ENCODE measurements at regions not wholly inside any gene's neighbourhood (a gene's known extent, or its start where the extent isn't known, plus 50 kb on each side); places are given as distances from the start of the nearest gene placed in this dataset.

DNA sequence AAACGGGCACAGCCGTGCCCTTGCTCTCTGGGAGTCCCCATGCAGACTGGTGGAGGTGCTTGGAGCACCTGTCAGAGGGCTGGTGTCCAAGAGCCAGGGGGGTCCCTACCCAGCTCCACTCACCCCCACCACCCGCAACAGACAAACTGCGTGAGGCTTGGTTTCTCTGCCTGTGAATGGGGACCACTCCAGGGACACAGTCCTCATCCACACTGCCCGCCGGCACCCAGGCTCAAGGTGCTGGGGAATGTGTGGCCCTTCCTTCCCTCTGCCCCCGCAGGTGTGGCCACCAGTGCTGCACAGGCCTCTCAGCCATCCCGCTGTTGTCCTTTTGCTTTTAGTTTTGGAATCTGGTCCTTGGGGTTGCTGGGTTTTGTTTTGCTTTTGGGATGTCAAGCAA is 136.5 kb upstream of the ZNF236 start:
- DNase-seq (ENCODE audit: low read depth in 2 of 2): no peak

DNA sequence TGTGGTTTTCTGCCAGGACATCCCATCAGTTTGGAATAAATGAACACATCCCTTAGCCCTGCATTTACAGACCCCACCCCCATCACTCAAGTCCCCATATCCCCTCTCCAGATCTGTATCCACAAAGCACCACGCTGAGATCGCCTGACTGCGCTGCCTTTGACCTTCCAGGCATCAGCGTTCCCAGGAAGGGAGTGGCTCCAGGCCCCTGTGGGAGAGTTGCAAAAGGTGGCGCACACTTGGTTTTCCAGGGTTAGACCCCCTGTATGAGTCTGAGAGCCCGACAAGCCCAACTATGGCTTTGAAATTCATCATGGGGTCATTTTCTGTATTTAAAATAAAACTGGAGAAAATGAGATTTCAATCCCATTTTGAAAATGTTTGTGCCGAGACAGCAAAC is 137.0 kb upstream of the ZNF236 start:
- DNase-seq (ENCODE audit: low read depth in 2 of 2): no peak

DNA sequence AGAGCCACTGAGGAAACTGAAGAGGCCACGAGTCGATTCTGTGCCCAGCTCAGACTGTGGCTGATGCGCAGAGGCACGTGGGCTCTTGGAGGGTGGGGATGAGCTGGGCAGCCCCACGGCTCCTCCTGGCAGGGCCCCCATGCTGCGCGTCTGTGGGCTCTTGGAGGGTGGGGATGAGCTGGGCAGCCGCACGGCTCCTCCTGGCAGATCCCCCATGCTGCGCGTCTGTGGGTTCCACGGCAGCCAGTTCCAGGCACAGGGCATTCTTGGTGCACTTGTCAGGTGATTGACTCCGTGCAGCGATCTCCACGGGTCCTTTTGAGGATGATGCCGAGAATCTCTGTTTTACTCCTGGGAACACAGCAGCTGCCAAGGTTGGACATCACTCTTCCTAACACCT is 138.1 kb upstream of the ZNF236 start:
- DNase-seq (ENCODE audit: low read depth in 2 of 2): no peak

DNA sequence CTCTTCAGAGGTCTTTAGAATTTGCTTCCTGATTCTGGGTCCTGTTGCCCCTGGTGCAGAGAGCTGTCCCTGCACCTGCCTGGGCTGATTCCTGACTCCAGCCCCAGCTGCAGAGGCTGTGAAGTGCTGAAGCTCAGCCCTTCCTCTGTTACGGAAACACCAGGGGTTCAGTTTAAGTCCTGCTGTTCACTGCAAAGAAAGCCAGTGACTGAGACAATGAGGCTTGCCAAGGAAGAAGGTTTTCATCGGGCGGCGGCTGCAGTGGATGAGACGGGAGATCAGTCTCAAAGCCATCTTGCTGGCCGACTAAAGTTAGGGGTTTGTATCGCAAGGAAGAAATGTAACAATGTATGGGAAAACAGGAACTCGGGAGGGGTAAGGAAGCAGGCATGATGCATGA is 142.4 kb upstream of the ZNF236 start:
- no peak for DNase-seq (ENCODE audit: low read depth in 2 of 2)

DNA sequence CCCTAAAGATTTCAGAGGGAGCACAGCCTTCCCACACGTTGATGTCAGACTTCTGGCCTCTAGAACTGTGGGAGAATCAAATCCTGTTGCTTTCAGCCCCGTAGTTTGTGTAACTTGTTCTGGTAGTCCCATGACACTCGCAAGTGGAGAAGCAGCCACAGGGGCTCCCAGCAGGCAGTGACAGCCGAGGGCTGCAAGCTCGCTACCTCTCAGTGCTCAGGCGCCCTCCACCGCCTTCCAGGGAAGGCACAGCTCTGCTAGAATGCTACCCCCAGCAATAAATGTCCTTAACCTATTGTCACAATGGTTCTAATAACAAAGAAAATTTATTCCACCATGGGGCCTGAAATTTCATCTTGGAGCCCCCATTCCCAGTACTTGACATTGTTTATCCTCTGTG is 143.1 kb upstream of the ZNF236 start:
- no peak for DNase-seq (ENCODE audit: low read depth in 2 of 2)

DNA sequence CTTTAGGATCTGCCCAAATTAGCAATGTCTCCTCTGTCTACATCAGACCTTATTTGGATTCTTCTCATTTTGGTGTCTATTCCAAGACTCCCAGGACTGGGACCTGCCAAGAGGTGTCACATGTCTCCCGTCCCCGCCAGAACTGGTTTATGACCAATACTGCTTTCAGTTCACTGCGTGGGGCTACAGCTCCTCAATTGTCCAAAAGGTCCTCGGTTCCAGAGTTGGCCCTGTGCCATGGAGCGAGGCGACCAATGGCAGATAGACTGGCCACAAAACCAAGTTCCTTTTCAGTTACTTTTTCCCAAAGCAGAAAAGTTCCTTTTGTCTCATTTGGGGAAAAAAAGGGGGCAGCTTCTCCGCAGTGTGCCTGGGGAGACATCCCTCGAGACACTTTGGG is 144.1 kb upstream of the ZNF236 start:
- no peak for DNase-seq (ENCODE audit: low read depth in 2 of 2)

DNA sequence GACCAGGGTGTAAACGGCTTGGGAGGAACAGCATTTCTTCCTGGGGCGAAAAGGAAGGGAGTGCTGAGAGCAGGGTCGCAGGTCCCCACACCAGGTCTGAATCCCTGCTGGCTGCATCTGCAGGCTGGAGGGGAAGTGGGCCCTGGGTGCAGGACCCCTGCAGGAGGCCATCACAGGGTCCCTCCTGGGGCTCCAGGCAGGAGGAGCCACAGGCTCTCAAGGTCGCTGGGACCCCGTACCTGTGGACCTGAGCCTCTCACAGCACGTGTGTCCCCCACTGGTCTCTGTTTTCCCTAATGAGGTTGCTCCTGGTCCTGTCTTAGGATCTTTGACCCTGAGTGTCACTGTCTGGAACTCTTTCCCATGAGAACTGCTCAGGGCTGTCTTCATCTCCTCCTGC is 147.8 kb upstream of the ZNF236 start:
- DNase-seq (ENCODE audit: low read depth in 2 of 2): no peak

DNA sequence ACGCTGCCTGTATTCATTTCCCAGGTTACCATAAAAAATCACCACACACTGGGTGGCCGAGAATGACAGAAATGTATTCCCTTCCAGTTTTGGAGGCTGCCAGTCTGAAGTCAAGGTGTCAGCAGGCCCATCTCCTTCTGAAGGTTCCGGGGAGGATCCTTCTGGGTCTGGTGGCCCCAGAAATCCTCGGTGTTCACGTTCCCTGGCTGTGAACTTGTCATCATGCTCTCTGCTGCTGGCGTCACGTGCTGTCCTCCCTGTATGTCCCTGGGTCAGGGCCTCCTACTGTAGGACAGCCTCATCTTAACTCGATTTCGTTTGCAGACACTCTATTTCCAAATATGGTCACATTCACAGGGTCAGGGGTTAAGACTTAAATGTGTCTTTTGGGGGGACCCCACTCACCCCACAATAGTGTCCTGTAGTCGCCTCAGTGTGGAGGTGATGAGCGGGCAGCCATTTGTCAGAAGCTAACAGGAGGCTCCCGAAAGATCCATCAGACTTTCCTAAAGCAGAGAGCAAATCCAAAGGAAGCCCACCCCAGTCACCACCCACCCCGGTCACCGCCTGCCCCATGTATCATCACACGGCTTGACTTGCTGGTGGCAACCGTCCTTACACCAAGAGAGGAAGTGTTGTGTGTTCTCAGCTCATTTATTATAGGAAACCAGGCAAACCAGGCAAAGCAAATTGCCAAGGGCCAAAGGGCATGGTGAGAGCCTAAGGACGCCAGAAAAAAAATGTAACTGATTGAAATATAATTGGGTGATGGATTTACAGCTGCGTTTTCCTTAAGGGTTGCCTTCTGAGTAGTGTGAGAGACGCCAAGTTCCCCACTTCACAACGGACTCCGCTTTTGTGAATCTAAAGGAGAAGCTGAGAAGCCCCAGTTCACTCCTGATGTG is 148.8 kb upstream of the ZNF236 start:
- no peak for DNase-seq (ENCODE audit: low read depth in 2 of 2)

DNA sequence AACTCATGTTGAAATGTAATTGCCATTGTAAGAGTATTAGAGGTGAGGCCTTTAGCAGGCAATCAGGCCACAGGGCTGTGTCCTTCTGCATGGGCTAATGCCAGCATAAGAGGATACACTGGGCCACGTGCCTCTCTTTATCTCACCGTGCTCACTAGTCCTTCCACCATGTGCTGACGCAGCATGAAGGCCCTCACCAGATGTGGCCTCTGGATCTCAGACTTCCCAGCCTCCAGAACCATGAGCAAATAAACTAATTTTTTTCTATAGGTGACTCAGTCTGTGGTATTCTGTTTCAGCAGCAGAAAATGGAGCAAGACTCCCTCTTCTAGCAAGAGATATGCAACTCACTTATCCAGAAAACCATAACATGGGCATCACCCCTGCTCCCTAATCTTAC is 149.7 kb upstream of the ZNF236 start:
- DNase-seq (ENCODE audit: low read depth in 2 of 2): no peak

DNA sequence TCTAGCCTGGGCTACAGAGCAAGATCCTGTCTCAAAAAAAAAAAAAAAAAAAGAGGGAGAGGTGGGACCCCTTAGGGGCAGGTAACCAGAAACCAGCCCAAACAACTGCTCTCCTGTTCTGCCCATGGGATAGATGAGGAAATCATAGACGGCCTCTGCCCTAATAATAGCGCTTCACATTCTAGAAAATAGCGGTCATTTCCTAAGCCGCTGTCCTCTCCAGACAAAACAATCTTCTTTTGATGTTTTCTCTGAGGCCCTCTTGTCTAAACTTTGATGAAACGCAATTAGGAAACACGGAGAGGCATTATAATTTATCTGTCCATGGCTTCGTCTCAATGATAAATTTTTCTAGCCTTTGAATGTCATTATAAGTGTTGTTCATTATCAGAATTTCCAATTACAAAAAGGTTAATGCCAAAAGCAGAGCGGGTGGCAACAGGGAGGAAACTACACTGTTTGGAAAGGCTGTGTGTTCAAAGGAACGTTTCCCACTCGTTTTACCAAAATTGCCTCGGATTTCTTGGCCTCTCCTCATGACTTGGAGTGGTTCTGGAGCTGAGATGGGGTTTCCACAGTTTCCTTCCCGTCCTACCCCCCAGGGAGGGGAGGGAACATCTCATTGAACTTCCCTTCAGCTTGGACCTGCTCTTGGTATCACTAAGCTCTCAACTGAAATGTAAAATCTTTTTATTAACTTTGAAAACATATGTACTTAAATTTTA is 151.6 kb upstream of the ZNF236 start:
- DNase-seq (ENCODE audit: low read depth in 2 of 2): no peak

DNA sequence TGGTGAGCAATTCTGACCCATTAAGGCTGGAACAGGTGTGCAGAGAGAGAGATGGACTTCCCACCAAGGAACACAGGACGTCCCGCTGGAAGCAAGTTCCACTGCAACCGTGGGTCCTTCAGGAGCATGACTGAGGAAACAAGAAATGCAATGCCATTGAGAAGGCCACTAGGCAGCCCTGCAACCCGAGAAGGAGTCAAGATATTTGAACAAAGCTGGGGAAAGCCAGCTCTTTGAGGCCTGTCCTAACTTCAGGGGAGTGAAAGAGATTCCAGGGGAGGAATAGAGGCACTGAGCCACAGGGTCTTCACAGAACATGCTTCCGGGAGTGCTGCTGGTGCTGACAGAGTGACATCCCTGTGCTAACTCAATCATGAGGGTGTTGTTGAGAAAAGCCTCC is 153.8 kb upstream of the ZNF236 start:
- DNase-seq (ENCODE audit: low read depth in 2 of 2): no peak

DNA sequence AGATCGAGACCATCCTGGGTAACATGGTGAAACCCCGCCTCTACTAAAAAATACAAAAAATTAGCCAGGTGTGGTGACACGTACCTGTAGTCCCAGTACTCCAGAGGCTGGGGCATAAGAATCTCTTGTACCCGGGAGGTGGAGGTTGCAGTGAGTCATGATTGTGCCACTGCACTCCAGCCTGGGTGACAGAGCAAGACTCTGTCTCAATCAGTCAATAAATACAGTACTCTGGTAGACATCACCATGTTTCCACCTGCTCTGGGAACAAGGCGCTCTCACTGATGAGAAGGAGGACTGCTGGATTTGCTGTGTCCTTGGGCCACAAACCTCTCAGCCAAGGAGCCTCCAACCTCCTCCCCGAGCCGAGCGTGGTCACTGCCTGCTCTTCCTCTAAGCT is 154.2 kb upstream of the ZNF236 start:
- no peak for DNase-seq (ENCODE audit: low read depth in 2 of 2)

DNA sequence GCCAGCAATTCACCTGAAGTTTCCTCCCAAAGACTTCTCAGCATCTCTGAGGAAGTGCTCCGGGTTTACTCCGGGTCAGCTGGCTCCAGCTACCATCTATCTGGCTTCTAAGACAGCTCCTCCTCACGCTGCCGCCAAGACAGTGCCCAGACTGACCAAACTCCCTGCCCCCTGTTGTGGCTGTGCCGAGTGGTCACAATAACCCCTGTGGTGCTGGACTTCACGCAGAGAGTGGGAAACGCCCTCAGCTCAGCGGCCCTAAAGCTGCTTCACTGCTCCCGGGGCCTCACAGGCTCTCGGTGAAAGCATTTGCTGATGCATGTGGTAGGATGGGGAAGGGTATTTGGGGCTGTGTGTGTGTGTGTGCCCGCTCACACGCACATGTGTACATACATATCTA is 154.8 kb upstream of the ZNF236 start:
- DNase-seq (ENCODE audit: low read depth in 2 of 2): no peak

DNA sequence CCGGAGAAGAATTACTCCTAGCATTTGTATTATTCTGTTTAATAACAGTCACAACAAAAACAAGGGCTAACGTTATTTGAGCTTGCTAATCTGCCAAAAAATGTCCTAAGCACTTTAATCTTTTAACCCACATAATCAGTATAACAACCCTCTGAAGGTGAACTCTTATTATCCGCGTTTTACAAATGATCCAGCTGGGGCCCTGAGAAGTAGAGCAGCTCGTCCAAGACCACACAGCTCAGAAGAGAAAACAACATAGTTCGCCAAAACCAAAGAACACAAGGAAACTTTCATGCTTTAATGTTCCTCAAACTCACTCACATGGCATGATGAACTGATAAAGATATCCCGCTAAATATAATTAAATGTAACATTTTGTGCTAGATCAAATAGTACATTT is 159.7 kb upstream of the ZNF236 start:
- no peak for DNase-seq (ENCODE audit: low read depth in 2 of 2)

DNA sequence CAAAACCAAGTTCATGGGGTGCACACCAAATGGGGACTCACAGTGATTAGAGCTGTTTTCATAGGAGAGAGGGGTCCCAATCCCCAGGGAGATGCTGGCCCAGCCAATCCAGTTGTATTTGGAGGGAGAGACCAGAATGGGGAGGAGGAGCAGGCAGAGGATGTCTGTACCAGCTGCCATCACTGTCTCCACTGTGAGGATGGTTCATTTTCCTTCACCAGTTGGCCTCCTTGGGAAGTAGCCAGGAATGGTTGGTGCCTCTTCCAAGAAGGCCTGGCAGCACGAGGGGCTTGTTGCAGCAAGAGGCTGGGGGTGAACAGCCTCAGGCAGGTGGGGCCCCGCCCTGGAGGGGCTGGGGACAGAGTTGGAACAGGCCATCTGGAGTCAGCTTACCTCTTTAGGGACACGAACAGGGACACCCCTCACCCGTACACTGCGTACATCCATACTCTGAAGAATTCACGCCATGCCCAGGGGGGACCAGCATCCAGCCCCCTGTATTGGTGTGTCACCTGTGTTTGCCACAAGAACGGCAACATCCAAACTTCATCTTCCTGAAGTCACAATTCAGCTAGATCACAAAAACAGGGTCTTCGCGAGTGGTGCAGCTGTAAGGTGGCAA is 161.7 kb upstream of the ZNF236 start:
- DNase-seq (ENCODE audit: low read depth in 2 of 2): no peak

DNA sequence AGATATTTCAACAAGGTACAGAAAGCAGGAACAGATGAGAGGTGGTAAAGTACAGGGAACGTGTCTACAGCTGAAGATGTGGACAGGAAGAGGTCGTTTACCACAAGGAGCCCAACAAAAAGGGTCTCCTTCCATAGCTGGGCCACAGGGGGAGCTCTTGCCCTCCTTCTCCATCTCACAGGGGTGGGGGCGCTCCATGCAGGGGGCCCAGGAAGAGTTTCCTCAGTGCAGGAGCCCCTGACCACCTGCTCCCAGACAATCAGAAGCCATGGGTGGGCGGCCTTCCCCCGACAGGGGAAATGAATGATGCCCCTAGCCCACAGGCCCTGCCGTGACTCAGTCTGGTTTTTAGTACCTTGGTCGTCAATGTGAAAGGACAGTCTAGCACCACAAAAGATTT is 163.6 kb upstream of the ZNF516 start:
- DNase-seq (ENCODE audit: low read depth in 2 of 2): peak in 1 of 2 donors; percentile 3

DNA sequence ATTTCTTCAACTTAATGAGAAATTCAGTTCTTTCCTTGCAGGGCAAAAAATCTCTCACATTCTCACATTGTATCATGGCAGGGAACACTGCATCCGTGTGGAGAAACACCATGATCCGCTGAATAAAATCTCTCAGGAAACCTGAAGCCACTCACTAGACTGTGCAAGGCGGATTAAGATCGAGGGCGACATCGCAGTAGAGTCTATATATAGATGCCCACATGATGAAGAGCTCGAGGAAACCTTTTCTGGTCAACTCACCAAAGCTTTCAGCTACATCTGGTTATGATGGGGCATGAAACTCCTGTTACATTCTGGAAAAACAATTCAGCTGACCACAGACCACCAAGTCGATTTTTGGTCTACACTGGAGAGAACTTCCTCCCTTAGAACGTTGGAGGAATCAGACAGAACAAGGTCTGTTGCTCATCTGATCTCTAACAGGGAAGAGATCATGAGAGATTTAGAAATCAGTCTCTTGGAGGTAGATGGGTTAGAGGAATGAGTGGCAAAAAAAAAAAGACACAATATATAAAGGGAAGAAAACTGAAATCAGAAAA is 162.9 kb upstream of the ZNF516 start:
- no peak for DNase-seq (ENCODE audit: low read depth in 2 of 2)

DNA sequence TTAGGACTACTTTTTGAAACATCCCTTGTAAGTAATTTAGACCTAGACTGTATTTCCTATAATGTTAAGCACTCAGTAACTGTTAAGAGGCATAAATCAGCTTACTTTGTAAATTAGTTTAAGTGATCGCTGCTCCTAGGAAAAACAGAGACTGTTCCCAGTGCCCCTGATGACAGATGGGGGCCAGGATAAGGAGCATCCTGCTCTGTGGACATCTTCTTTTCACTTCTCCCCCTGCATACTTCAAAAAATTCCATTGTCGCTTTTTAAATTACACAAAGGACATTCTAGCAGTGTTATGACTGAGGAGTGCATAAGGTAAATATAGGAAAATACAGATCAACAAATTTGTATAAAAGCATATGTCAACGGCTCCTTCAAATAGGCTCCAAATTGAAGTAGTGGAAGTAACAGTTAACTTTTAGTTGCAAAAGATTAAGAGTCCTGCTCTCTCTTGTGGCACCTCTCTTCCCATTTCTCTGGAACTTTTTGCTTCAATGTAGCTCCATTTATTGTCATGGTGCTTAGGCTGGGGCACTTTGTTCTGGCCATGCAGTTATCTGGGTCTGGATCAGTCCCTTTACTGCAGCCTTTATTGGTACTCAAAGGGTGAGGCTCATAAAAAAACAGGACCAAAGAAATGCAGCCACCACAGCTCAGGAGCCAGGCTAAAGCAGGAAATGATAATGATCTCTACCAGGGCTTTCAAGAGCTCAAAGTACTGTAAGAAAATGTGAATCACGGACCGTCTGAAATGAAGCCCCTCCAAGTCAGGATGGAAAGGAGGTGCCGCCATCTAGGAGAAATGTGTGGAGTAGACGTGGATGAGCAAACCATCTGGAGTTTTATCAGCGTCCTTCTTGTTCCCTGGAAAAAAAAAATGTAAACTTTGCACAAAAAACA is 162.1 kb upstream of the ZNF516 start:
- no peak for DNase-seq (ENCODE audit: low read depth in 2 of 2)

DNA sequence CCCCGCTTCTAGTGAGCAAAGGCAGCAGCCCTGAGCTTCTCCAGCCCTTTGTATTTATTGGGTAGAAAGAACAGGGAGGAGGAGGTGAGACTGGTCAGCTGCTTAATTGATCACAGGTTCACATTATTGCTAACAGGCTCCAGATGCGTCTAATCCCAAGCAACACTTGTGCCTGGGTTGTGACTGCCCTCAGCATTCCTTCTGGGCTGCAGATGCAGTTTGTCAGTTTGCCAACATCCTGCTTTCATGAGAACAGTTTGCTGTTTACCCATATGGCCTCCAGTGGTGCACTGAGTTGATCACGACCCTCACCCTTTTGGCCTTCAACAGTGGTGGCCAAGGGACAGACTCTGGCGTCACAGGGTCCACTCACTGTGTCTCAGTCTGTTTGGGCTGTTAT is 159.5 kb upstream of the ZNF516 start:
- no peak for DNase-seq (ENCODE audit: low read depth in 2 of 2)

DNA sequence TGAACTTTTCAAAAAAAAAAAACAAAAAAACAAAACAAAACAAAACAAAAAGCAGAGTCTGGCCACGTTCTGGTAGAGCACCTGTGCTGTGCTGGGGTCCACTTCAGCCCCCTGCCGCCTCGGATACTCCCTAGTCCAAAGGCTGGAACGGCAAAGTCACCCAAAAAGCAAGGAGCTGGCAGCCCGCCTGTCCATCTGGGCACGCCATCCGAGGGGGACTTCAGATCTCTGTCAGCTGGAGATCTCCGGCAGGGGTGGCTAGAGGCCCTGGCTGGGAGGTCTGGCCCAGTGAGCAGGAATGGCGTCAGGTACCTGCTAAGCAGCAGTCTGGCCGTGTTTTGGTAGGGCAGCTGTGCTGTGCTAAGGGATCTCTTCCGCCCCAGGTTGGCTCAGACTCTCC is 152.3 kb upstream of the ZNF516 start:
- no peak for DNase-seq (ENCODE audit: low read depth in 2 of 2)

DNA sequence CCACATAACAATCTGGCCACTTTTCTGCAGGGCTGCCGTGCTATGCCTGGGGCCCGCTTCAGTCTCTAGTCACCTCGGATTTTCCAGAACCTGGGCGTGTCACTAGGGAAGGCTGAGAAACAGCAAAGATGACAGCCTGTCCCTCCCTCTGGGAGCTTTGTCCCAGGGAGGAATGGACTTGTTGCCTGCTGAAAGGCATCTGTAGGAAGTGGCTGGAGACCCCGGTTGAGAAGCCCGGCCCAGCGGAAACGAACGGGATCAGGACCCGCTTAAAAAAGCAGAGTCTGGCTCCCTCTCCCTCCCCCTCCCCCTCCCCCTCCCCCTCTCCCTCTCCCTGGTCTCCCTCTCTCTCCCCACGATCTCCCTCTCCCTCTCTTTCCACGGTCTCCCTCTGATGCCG is 149.5 kb upstream of the ZNF516 start:
- no peak for DNase-seq (ENCODE audit: low read depth in 2 of 2)

DNA sequence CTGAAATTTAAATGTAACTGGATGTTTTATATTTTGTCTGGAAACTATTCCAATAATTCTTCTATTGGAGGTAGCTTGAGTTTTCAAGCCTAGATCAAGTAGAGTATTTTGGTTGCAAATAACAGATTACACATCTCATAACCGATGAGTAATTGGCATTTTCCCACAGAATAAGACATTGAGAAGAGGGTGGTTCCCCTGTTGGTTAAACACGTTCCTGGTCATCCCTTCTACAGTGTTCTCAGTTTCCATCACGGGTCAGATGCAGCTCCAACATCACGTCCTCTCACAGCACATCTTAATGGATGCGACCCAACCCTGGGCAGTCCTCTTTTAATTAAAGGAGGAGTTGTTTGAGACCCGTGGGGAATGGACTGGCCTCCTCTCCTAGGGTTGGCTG is 149.0 kb upstream of the ZNF516 start:
- no peak for DNase-seq (ENCODE audit: low read depth in 2 of 2)
